CD4-positive, alpha-beta memory T cell (primary cell): ENCODE measurements at regions not wholly inside any gene's neighbourhood (a gene's known extent, or its start where the extent isn't known, plus 50 kb on each side); places are given as distances from the start of the nearest gene placed in this dataset.
A peak's percentile ranks its signal among the peaks of the same experiment; 100 is the strongest.

Experiments used
- CTCF ChIA-PET: fragments of 350-600 bp; sonication (Branson Sonifier 250); formaldehyde crosslinking; loops from one replicate; lab custom pipeline; 2021; ENCODE audit warnings: inconsistent platforms; ENCODE audit not compliant: partially characterized antibody; lab: Charles Lee
- POLR2A ChIA-PET: fragments of 350-600 bp; sonication (Branson Sonifier 250); formaldehyde crosslinking; loops from one replicate; lab custom pipeline; 2021; ENCODE audit not compliant: partially characterized antibody; lab: Charles Lee
- DNase-seq, 5 donors: peaks; one replicate each; pipeline versions ENCODE4 v3.0.0 to v3.0.0-alpha.2; 2020 to 2022; ENCODE audit warnings: mixed read lengths in 1 of 5
- H3K27ac ChIP-seq: one replicate; pipeline ENCODE4 v1.7.0; 2013; ENCODE audit warnings: low read depth, low read length
- H3K27me3 ChIP-seq: 2 replicates; pipeline ENCODE4 v1.7.0; 2013; ENCODE audit warnings: mild to moderate bottlenecking, low read length, moderate library complexity; ENCODE audit not compliant: insufficient read depth
- H3K36me3 ChIP-seq: 2 replicates; pipeline ENCODE4 v1.7.0; 2013; ENCODE audit warnings: mild to moderate bottlenecking, low read length, moderate library complexity; ENCODE audit not compliant: insufficient read depth
- H3K4me1 ChIP-seq: 2 replicates; pipeline ENCODE4 v1.7.0; 2013; ENCODE audit warnings: mild to moderate bottlenecking, low read length, moderate library complexity; ENCODE audit not compliant: insufficient read depth
- H3K4me3 ChIP-seq, 2 donors: one replicate each; pipeline ENCODE4 v1.7.0; 2013; ENCODE audit warnings: low read length in 2 of 2, mild to moderate bottlenecking in 1 of 2
- H3K9me3 ChIP-seq, 2 donors: one replicate each; pipeline ENCODE4 v1.7.0; 2013; ENCODE audit warnings: low read length in 2 of 2, control low read depth in 1 of 2; ENCODE audit not compliant: control insufficient read depth in 1 of 2
- H3K27ac Mint-ChIP-seq, 7 donors: one replicate each; pipeline ENCODE4 v1.8.0; 2020 to 2021; ENCODE audit warnings: mixed read lengths in 7 of 7, mild to moderate bottlenecking in 6 of 7, inconsistent platforms in 3 of 7, moderate library complexity in 3 of 7
- H3K27me3 Mint-ChIP-seq, 2 donors: one replicate each; pipeline ENCODE4 v1.8.0; 2020 to 2021; ENCODE audit warnings: mixed read lengths in 2 of 2
- H3K36me3 Mint-ChIP-seq, 2 donors: one replicate each; pipeline ENCODE4 v1.8.0; 2020 to 2021; ENCODE audit warnings: mixed read lengths in 2 of 2, inconsistent platforms in 1 of 2, mild to moderate bottlenecking in 1 of 2
- H3K4me1 Mint-ChIP-seq, 4 donors: one replicate each; pipeline ENCODE4 v1.8.0; 2020 to 2021; ENCODE audit warnings: mixed read lengths in 4 of 4, mild to moderate bottlenecking in 1 of 4
- H3K4me3 Mint-ChIP-seq, 8 donors: one replicate each; pipeline ENCODE4 v1.8.0; 2020 to 2021; ENCODE audit warnings: mixed read lengths in 8 of 8, mild to moderate bottlenecking in 7 of 8, moderate library complexity in 6 of 8, inconsistent platforms in 3 of 8
- H3K9me3 Mint-ChIP-seq, 8 donors: one replicate each; pipeline ENCODE4 v1.8.0; 2020 to 2021; ENCODE audit warnings: mixed read lengths in 8 of 8, mild to moderate bottlenecking in 5 of 8, inconsistent platforms in 3 of 8, moderate library complexity in 1 of 8
- intact Hi-C: fragments of 100-400 bp; cut with micrococcal nuclease; formaldehyde crosslinking; loops from one replicate; pipeline ENCODE4 v1.15.1; 2023

DNA sequence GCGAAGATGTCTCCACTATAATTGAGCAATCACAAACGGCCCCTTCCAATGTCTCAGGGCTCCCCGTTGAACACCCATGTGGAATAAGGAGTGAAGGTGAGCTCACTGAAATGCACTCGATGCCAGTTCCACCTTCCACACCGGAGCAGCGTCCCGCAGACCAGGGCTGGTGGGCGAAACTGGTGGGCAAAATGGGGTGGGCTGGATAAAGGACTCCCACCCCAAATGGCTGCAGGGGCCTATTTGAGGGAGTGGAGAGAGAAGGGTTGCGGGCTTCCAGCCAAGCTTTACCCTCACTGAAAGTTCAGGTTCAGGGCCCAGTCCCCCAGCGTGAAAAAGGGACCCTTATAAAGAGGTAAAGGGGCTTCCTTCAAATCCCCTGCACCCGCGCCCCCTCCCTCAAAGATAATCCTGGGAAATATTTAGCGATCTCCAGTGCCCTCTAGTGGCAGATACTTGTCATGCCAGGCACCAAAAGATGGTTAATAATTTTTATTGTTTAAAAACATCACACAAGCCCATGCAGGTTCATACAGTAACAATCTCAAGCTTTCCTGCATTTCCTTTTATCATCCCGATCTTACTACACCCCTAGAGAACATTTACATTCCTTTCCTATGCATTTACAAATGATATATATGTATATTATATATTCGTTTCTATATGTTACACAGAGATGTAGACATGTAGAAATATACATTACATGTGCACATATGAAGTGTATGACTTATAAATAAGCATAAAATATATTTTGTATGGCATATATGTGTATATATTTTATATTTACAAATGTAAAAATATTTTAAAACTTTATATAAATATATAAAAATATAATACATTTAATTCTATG is 58.2 kb upstream of the NKX2-2 start:
- no peaks in the 10 kb centered on the region for H3K9me3 Mint-ChIP-seq
- H3K27me3 Mint-ChIP-seq: peaks cover 1 to 10% of the 10 kb centered on the region in 2 donors
- intact Hi-C loops: loop anchor here (1.0 to 5.0 kb wide), 6 partner anchors 15 to 710 kb away; no protein-coding TSS in a partner anchor
- H3K4me1 Mint-ChIP-seq: peaks cover 2 to 13% (median 8%) of the 10 kb centered on the region in 4 donors
- ChIA-PET CTCF (interaction anchor here (0.7 to 7.4 kb wide), 25 partner anchors 10 to 736 kb away, joined by 3 to 136 read pairs (median 6); no protein-coding TSS in a partner anchor), POLR2A (interaction anchor here (0.7 to 2.6 kb wide), 7 partner anchors 10 to 47 kb away, joined by 3 to 20 read pairs (median 8); no protein-coding TSS in a partner anchor)
- H3K9me3 ChIP-seq: no peaks in the 10 kb centered on the region
- no peaks in the 10 kb centered on the region for H3K36me3 Mint-ChIP-seq
- H3K4me3 Mint-ChIP-seq: no peak overlapping the region
- H3K27ac Mint-ChIP-seq: no peak overlapping the region
- peak in 2 of 5 donors; percentile 15 to 26 for DNase-seq
- no peaks in the 10 kb centered on the region for H3K36me3 ChIP-seq
- H3K4me3 ChIP-seq: no peak overlapping the region
- no peaks in the 10 kb centered on the region for H3K27me3 ChIP-seq
- peaks cover 15% of the 10 kb centered on the region for H3K4me1 ChIP-seq
- H3K27ac ChIP-seq: no peak overlapping the region

- H3K36me3 Mint-ChIP-seq: no peaks in the 10 kb centered on the region
- Histone ChIP-seq H3K4me3 (no peak overlapping the region), H3K36me3 (no peaks in the 10 kb centered on the region), H3K4me1 (peaks cover 15% of the 10 kb centered on the region), H3K27ac (no peak overlapping the region), H3K9me3 (no peaks in the 10 kb centered on the region), H3K27me3 (no peaks in the 10 kb centered on the region)
- POLR2A ChIA-PET: interaction anchor here (0.7 to 2.6 kb wide), 8 partner anchors 8 to 41 kb away, joined by 3 to 20 read pairs (median 6); no protein-coding TSS in a partner anchor
- H3K27ac Mint-ChIP-seq: peak overlapping the region in 1 of 7 donors; percentile 53
- H3K9me3 Mint-ChIP-seq: peaks cover 0 to 1% (median 0%) of the 10 kb centered on the region in 8 donors
- H3K4me1 Mint-ChIP-seq: peaks cover 2 to 13% (median 8%) of the 10 kb centered on the region in 4 donors
- intact Hi-C loops: loop anchor here (5.0 kb wide), 1 partner anchor 708 kb away; no protein-coding TSS in a partner anchor
- CTCF ChIA-PET: interaction anchor here (1.3 to 7.4 kb wide), 17 partner anchors 8 to 734 kb away, joined by 4 to 136 read pairs (median 14); no protein-coding TSS in a partner anchor
- no peak for DNase-seq
- H3K4me3 Mint-ChIP-seq: no peak overlapping the region
- peaks cover 1 to 10% of the 10 kb centered on the region in 2 donors for H3K27me3 Mint-ChIP-seq
These were observed 56.6 kb upstream of the NKX2-2 start for GRCh38 chr20:21570285-21570992.

GRCh38 chr20:21569586-21569985 is 55.7 kb upstream of the NKX2-2 start:
- DNase-seq: no peak
- Histone ChIP-seq H3K9me3 (no peaks in the 10 kb centered on the region), H3K27me3 (no peaks in the 10 kb centered on the region), H3K36me3 (no peaks in the 10 kb centered on the region), H3K4me1 (peaks cover 15% of the 10 kb centered on the region), H3K27ac (no peak overlapping the region), H3K4me3 (no peak overlapping the region)
- ChIA-PET POLR2A (no interaction called here), CTCF (interaction anchor here (1.5 to 7.4 kb wide), 7 partner anchors 8 to 333 kb away, joined by 4 to 136 read pairs (median 46); no protein-coding TSS in a partner anchor)
- H3K9me3 Mint-ChIP-seq: peaks cover 0 to 1% (median 0%) of the 10 kb centered on the region in 8 donors
- intact Hi-C loops: no loop called here
- no peaks in the 10 kb centered on the region for H3K36me3 Mint-ChIP-seq
- peaks cover 2 to 13% (median 9%) of the 10 kb centered on the region in 4 donors for H3K4me1 Mint-ChIP-seq
- peak overlapping the region in 1 of 7 donors; percentile 19 for H3K27ac Mint-ChIP-seq
- no peak overlapping the region for H3K4me3 Mint-ChIP-seq
- H3K27me3 Mint-ChIP-seq: peaks cover 1 to 6% of the 10 kb centered on the region in 2 donors

DNA sequence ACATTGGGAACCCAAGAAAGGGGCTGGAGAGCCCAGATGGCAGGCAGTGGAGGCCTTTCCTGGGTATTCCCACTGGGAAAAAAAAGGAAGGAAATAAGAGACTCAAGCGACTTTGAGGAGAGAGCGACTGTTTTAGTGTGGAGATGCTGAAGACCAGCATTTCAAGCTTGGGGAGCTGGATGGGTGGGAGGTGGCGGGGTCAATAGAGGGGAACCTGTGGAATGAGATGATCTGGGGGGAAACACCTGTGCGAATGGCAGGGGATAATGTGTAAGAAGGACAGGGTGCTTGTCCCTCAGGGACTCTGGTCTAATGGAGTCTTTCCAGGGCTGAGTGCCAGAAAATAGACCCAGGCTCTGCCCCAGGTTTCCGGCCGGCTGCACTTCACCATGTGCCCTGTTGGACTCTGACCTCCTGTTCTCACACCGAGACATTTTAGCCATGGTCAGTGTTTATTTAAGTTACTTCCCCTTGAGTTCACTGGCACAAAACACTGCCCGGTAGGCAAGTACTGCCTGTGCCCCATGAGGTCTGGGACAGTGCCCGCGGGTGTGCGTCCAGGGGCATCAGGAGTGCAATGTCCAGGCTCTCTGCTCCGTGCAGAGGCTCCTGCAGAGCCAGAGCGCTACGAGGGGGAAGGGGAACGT is 50.4 kb upstream of the NKX2-2 start:
- DNase-seq: no peak
- peak overlapping the region in 1 of 8 donors; percentile 37 for H3K4me3 Mint-ChIP-seq
- no peak overlapping the region for H3K4me3 ChIP-seq
- no peaks in the 10 kb centered on the region for H3K36me3 ChIP-seq
- ChIA-PET POLR2A (no interaction called here), CTCF (no interaction called here)
- no peaks in the 10 kb centered on the region for H3K9me3 ChIP-seq
- peaks cover 7 to 14% (median 11%) of the 10 kb centered on the region in 4 donors for H3K4me1 Mint-ChIP-seq
- H3K27ac ChIP-seq: no peak overlapping the region
- H3K36me3 Mint-ChIP-seq: peaks cover 2 to 8% of the 10 kb centered on the region in 2 donors
- intact Hi-C loops: no loop called here
- no peaks in the 10 kb centered on the region for H3K27me3 ChIP-seq
- H3K27ac Mint-ChIP-seq: peak overlapping the region in 1 of 7 donors; percentile 3
- H3K9me3 Mint-ChIP-seq: peaks cover 0 to 6% (median 3%) of the 10 kb centered on the region in 8 donors
- H3K4me1 ChIP-seq: peaks cover 15% of the 10 kb centered on the region
- peaks cover 6 to 9% of the 10 kb centered on the region in 2 donors for H3K27me3 Mint-ChIP-seq
